Heart left ventricle (tissue), 16 donors: ENCODE measurements at regions not wholly inside any gene's neighbourhood (a gene's known extent, or its start where the extent isn't known, plus 50 kb on each side); places are given as distances from the start of the nearest gene placed in this dataset.

Experiments used
- ATAC-seq, 4 donors: fragments of 200-7000 bp; cut with Tn5 transposase; one replicate each; pipeline ENCODE4 v1.9.1; 2020 to 2022; ENCODE audit warnings: moderate library complexity in 4 of 4, mild to moderate bottlenecking in 3 of 4, moderate number of reproducible peaks in 1 of 4
- DNase-seq, 5 donors: peaks; one replicate each; pipeline ENCODE4 v3.0.0-alpha.2; 2020
- H3K27ac ChIP-seq, 12 donors: fragments of 200-600 bp; sonication (generic) in 4 of 12; one replicate each; pipeline versions ENCODE4 v1.5.0 to v1.8.0; 2016 to 2022; ENCODE audit warnings: mild to moderate bottlenecking in 2 of 12
- H3K27me3 ChIP-seq, 9 donors: fragments of 200-600 bp; sonication (generic) in 2 of 9; one replicate each; pipeline versions ENCODE4 v1.5.1 to v1.8.0; 2016 to 2022; ENCODE audit warnings: mild to moderate bottlenecking in 3 of 9
- H3K36me3 ChIP-seq, 9 donors: fragments of 200-600 bp; sonication (generic) in 2 of 9; one replicate each; pipeline versions ENCODE4 v1.5.0 to v1.8.0; 2018 to 2022; ENCODE audit warnings: mild to moderate bottlenecking in 2 of 9
- H3K4me1 ChIP-seq, 12 donors: fragments of 200-600 bp; sonication (generic) in 4 of 12; one replicate each; pipeline versions ENCODE4 v1.5.0 to v1.8.0; 2016 to 2022; ENCODE audit warnings: mild to moderate bottlenecking in 3 of 12
- H3K4me3 ChIP-seq, 12 donors: fragments of 200-600 bp; sonication (generic) in 4 of 12; one replicate each; pipeline versions ENCODE4 v1.5.0 to v1.8.0; 2017 to 2022; ENCODE audit warnings: mild to moderate bottlenecking in 9 of 12, moderate library complexity in 4 of 12
- H3K9me3 ChIP-seq, 12 donors: fragments of 200-600 bp; sonication (generic) in 4 of 12; one replicate each; pipeline versions ENCODE4 v1.5.0 to v1.8.0; 2016 to 2022; ENCODE audit warnings: mild to moderate bottlenecking in 1 of 12
- CTCF ChIP-seq, 12 donors: fragments of 200-600 bp; sonication (generic) in 4 of 12; IDR thresholded peaks; one replicate each; pipeline versions ENCODE4 v1.5.0 to v1.8.0; 2018 to 2022; ENCODE audit warnings: antibody characterized with exemption in 12 of 12, mild to moderate bottlenecking in 5 of 12
- POLR2A ChIP-seq, 2 donors: fragments of 450-650 bp; IDR thresholded peaks; one replicate each; pipeline ENCODE4 v1.6.1; 2017; ENCODE audit warnings: antibody characterized with exemption in 2 of 2, mild to moderate bottlenecking in 2 of 2, moderate library complexity in 2 of 2
- WGBS, 4 donors: extraction: QIAGEN DNeasy Blood & Tissue Kit in 2 of 4; methylation state at CpG; one replicate each; pipeline versions ENCODE4 v1.1.5 to v1.1.7; 2013 to 2018; 5-methylcytosine and 5-hydroxymethylcytosine counted together
- intact Hi-C, 10 donors: fragments of 100-400 bp; cut with DNase I; formaldehyde crosslinking; loops; one replicate each; pipeline versions ENCODE4 v1.11.1 to v1.14.2; 2022
- donor health status: ischemic (EF 13 %, LVEDD 7.1; RV severe dilation, severe dysfunction).
- donor health status: healthy with polysubstance abuse.
- donor health status: DM: no; HTN: yes; CAD: no.
- donor health status: DM: no; HTN: no; CAD: no.
- donor health status: ischemic (EF 25% LVEDD 6.9; RV normal size, moderate dysfunction).
- donor health status: ischemic (EF 25% LVEDD 5.7; RV mildly dilated, moderate dysfunction).
- donor health status: healthy.
- donor health status: DM: yes; HTN: yes; CAD: no.
- donor health status: ischemic (EF 35%, LVEDD 5.7; RV mildly dilated, moderate dysfunction).
- donor health status: nonischemic (EF 11% LVEDD 7.7; RV severe dilation, severe dysfunction).
- donor health status: DM: yes; HTN: yes; CAD: no.
- donor health status: PGD.
- donor health status: ischemic (EF 29% LVEDD 5.4; RV normal size, mild dysfunction).
- donor health status: nonischemic (EF 23%, LVEDD 6.1; RV moderate dilation, normal function).

- Histone ChIP-seq H3K9me3 (no peaks in the 10 kb centered on the region), H3K4me1 (no peaks in the 10 kb centered on the region), H3K36me3 (no peaks in the 10 kb centered on the region), H3K4me3 (no peak overlapping the region), H3K27me3 (no peaks in the 10 kb centered on the region), H3K27ac (no peak overlapping the region)
- TF ChIP-seq POLR2A (IDR thresholded peaks at IDR 0.05) = no peak
- no peak for TF ChIP-seq CTCF (IDR thresholded peaks at IDR 0.05)
- ATAC-seq (no peak), DNase-seq (no peak)
- WGBS, 4 donors = 83 to 88% (median 85%) methylated on average over 16 of the region's 16 CpGs
- intact Hi-C loops = no loop called here
Measured at GRCh38 chr10:84762754-84763394, 434.5 kb downstream of the CCSER2 start.

GRCh38 chr10:84763965-84764364, 435.6 kb downstream of the CCSER2 start:
- Histone ChIP-seq H3K4me1 (no peaks in the 10 kb centered on the region), H3K4me3 (no peak overlapping the region), H3K9me3 (no peaks in the 10 kb centered on the region), H3K27me3 (no peaks in the 10 kb centered on the region), H3K27ac (no peak overlapping the region), H3K36me3 (no peaks in the 10 kb centered on the region)
- WGBS, 4 donors = 19 to 43% (median 21%) methylated on average over 3 of the region's 3 CpGs
- DNase-seq = no peak
- intact Hi-C loops = no loop called here
- peak in 2 of 4 donors; percentile 32 to 38 for ATAC-seq
- TF ChIP-seq POLR2A (IDR thresholded peaks at IDR 0.05) (no peak), CTCF (IDR thresholded peaks at IDR 0.05) (no peak)

GRCh38 chr10:84765086-84765485, 436.7 kb downstream of the CCSER2 start:
- TF ChIP-seq CTCF (IDR thresholded peaks at IDR 0.05) (no peak), POLR2A (IDR thresholded peaks at IDR 0.05) (no peak)
- intact Hi-C loops = no loop called here

GRCh38 chr10:84765656-84766055, 437.3 kb downstream of the CCSER2 start:
- DNase-seq (no peak), ATAC-seq (no peak)
- intact Hi-C loops = no loop called here
- TF ChIP-seq POLR2A (IDR thresholded peaks at IDR 0.05) = no peak
- Histone ChIP-seq H3K4me1 (no peaks in the 10 kb centered on the region), H3K36me3 (no peaks in the 10 kb centered on the region), H3K9me3 (no peaks in the 10 kb centered on the region), H3K27ac (no peak overlapping the region), H3K27me3 (no peaks in the 10 kb centered on the region), H3K4me3 (no peak overlapping the region)

More at GRCh38 chr10:84765086-84765485, 436.7 kb downstream of the CCSER2 start:
- ATAC-seq = no peak
- Histone ChIP-seq H3K4me3 (no peak overlapping the region), H3K4me1 (no peaks in the 10 kb centered on the region), H3K9me3 (no peaks in the 10 kb centered on the region), H3K36me3 (no peaks in the 10 kb centered on the region), H3K27ac (no peak overlapping the region), H3K27me3 (no peaks in the 10 kb centered on the region)
- no peak for DNase-seq
- WGBS, 4 donors = 85 to 92% (median 87%) methylated on average over 2 of the region's 2 CpGs

GRCh38 chr10:84766923-84767322, 438.5 kb downstream of the CCSER2 start:
- Histone ChIP-seq H3K36me3 (no peaks in the 10 kb centered on the region), H3K4me1 (no peaks in the 10 kb centered on the region), H3K9me3 (no peaks in the 10 kb centered on the region), H3K4me3 (no peak overlapping the region), H3K27me3 (no peaks in the 10 kb centered on the region), H3K27ac (no peak overlapping the region)
- DNase-seq (peak in 1 of 5 donors; percentile 26), ATAC-seq (no peak)
- 90 to 93% (median 92%) methylated on average over 13 of the region's 13 CpGs for WGBS, 4 donors
- no peak for TF ChIP-seq POLR2A (IDR thresholded peaks at IDR 0.05)
- no peak for TF ChIP-seq CTCF (IDR thresholded peaks at IDR 0.05)
- intact Hi-C loops = no loop called here
